ENCODE measurements at regions not wholly inside any gene's neighbourhood (a gene's known extent, or its start where the extent isn't known, plus 50 kb on each side); places are given as distances from the start of the nearest gene placed in this dataset.

- no peak for DNase-seq
- TF ChIP-seq CTCF (IDR thresholded peaks at IDR 0.05; ENCODE audit: low read depth, low read length): no peak
- H3K27me3 ChIP-seq (ENCODE audit: insufficient read depth, low read depth, severe bottlenecking): no peaks in the 10 kb centered on the region
- H3K36me3 ChIP-seq: no peaks in the 10 kb centered on the region
- no peaks in the 10 kb centered on the region for H3K9me3 ChIP-seq (ENCODE audit: severe bottlenecking)
- no peak overlapping the region for H3K4me3 ChIP-seq (ENCODE audit: low read depth, low read length)
- no peak overlapping the region for H3K27ac ChIP-seq
Measured at GRCh38 chr7:80346704-80347103, 165.2 kb downstream of the GNAT3 start.

GRCh38 chr7:80335511-80336231 lies 176.2 kb downstream of the GNAT3 start:
- Histone ChIP-seq H3K27ac (no peak overlapping the region), H3K4me3 (ENCODE audit: low read depth, low read length) (peak overlapping the region; percentile 3), H3K9me3 (ENCODE audit: severe bottlenecking) (no peaks in the 10 kb centered on the region), H3K27me3 (ENCODE audit: insufficient read depth, low read depth, severe bottlenecking) (no peaks in the 10 kb centered on the region), H3K36me3 (no peaks in the 10 kb centered on the region)
- no peak for TF ChIP-seq CTCF (IDR thresholded peaks at IDR 0.05; ENCODE audit: low read depth, low read length)
- peak; percentile 25 for DNase-seq

GRCh38 chr7:80334908-80335307 lies 177.0 kb downstream of the GNAT3 start:
- Histone ChIP-seq H3K4me3 (ENCODE audit: low read depth, low read length) (no peak overlapping the region), H3K36me3 (no peaks in the 10 kb centered on the region), H3K9me3 (ENCODE audit: severe bottlenecking) (no peaks in the 10 kb centered on the region), H3K27me3 (ENCODE audit: insufficient read depth, low read depth, severe bottlenecking) (no peaks in the 10 kb centered on the region), H3K27ac (no peak overlapping the region)
- no peak for DNase-seq
- TF ChIP-seq CTCF (IDR thresholded peaks at IDR 0.05; ENCODE audit: low read depth, low read length): no peak

- DNase-seq: no peak
- H3K9me3 ChIP-seq (ENCODE audit: severe bottlenecking): no peaks in the 10 kb centered on the region
- no peaks in the 10 kb centered on the region for H3K36me3 ChIP-seq
- H3K4me3 ChIP-seq (ENCODE audit: low read depth, low read length): no peak overlapping the region
- TF ChIP-seq CTCF (IDR thresholded peaks at IDR 0.05; ENCODE audit: low read depth, low read length): no peak
- H3K27me3 ChIP-seq (ENCODE audit: insufficient read depth, low read depth, severe bottlenecking): no peaks in the 10 kb centered on the region
- no peak overlapping the region for H3K27ac ChIP-seq
Measured at GRCh38 chr7:80334196-80334595, 177.7 kb downstream of the GNAT3 start.

GRCh38 chr7:80333040-80333439 lies 178.8 kb downstream of the GNAT3 start:
- TF ChIP-seq CTCF (IDR thresholded peaks at IDR 0.05; ENCODE audit: low read depth, low read length): no peak
- Histone ChIP-seq H3K9me3 (ENCODE audit: severe bottlenecking) (no peaks in the 10 kb centered on the region), H3K36me3 (no peaks in the 10 kb centered on the region), H3K27ac (no peak overlapping the region), H3K4me3 (ENCODE audit: low read depth, low read length) (no peak overlapping the region), H3K27me3 (ENCODE audit: insufficient read depth, low read depth, severe bottlenecking) (no peaks in the 10 kb centered on the region)
- no peak for DNase-seq

GRCh38 chr7:80330434-80330833 lies 181.4 kb downstream of the GNAT3 start:
- TF ChIP-seq CTCF (IDR thresholded peaks at IDR 0.05; ENCODE audit: low read depth, low read length): no peak
- Histone ChIP-seq H3K27me3 (ENCODE audit: insufficient read depth, low read depth, severe bottlenecking) (no peaks in the 10 kb centered on the region), H3K9me3 (ENCODE audit: severe bottlenecking) (no peaks in the 10 kb centered on the region), H3K4me3 (ENCODE audit: low read depth, low read length) (no peak overlapping the region), H3K36me3 (no peaks in the 10 kb centered on the region), H3K27ac (no peak overlapping the region)
- no peak for DNase-seq

Data from WERI-Rb-1 (cell line).